ENCODE measurements at regions not wholly inside any gene's neighbourhood (a gene's known extent, or its start where the extent isn't known, plus 50 kb on each side); places are given as distances from the start of the nearest gene placed in this dataset.

DNA sequence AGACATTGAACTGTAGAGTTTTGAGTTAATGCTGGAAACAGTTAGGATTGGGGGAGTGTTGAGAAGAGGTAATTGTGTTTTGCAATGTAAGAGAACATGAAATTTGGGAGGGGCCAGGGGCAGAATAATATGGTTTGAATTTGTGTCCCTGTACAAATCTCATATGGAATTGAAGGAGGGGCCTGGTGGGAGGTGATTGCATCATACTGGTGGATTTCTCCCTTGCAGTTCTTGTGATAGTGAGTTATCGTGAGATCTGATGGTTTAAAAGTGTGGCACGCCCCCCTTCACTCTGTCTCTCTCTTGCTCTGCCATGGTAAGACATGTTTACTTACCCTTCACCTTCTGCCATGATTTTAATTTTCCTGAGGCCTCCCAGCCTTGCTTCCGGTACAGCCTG is 876.0 kb upstream of the FBXO33 start:
- WGBS, 2 donors, result 89% methylated on average over 3 of the region's 3 CpGs
- no peak overlapping the region for H3K4me3 ChIP-seq (replicated peaks in 1 of 3)
- TF ChIP-seq, protein P1, sequence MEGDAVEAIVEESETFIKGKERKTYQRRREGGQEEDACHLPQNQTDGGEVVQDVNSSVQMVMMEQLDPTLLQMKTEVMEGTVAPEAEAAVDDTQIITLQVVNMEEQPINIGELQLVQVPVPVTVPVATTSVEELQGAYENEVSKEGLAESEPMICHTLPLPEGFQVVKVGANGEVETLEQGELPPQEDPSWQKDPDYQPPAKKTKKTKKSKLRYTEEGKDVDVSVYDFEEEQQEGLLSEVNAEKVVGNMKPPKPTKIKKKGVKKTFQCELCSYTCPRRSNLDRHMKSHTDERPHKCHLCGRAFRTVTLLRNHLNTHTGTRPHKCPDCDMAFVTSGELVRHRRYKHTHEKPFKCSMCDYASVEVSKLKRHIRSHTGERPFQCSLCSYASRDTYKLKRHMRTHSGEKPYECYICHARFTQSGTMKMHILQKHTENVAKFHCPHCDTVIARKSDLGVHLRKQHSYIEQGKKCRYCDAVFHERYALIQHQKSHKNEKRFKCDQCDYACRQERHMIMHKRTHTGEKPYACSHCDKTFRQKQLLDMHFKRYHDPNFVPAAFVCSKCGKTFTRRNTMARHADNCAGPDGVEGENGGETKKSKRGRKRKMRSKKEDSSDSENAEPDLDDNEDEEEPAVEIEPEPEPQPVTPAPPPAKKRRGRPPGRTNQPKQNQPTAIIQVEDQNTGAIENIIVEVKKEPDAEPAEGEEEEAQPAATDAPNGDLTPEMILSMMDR (IDR thresholded peaks at IDR 0.05), result no peak
- TF ChIP-seq POLR2A (IDR thresholded peaks at IDR 0.05), result no peak
- H3K4me1 ChIP-seq, result no peaks in the 10 kb centered on the region
- no peak for DNase-seq
- no peaks in the 10 kb centered on the region for H3K9me3 ChIP-seq
- intact Hi-C loops (cut with DNase I), result no loop called here
- H3K36me3 ChIP-seq, result no peaks in the 10 kb centered on the region
- no peak overlapping the region for H3K27ac ChIP-seq
- H3K27me3 ChIP-seq, result no peaks in the 10 kb centered on the region

DNA sequence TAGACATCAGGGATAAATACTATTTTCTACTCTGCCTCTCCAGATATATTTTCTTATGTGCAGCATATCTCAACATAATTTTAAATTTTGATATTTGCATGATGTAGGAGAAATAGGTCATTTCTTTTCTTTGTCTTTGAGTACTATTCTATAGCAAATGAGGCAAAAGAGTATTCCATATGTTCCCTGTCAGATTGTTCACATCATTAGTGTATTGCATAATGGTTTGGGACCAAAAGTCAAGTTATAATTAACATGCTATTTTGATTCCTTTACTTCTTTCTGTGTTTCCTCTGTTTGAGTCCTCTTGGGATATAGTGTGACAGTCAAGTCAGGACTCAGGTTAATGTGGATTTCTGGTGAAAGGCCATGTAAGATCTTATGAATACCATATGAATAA is 864.6 kb upstream of the FBXO33 start:
- no peak overlapping the region for H3K27ac ChIP-seq
- H3K9me3 ChIP-seq, result no peaks in the 10 kb centered on the region
- H3K4me3 ChIP-seq (replicated peaks in 1 of 3), result no peak overlapping the region
- TF ChIP-seq, protein P1 (IDR thresholded peaks at IDR 0.05), result no peak
- no peak for TF ChIP-seq POLR2A (IDR thresholded peaks at IDR 0.05)
- H3K4me1 ChIP-seq, result no peaks in the 10 kb centered on the region
- no peak for DNase-seq
- H3K27me3 ChIP-seq, result no peaks in the 10 kb centered on the region
- intact Hi-C loops (cut with DNase I), result no loop called here
- H3K36me3 ChIP-seq, result no peaks in the 10 kb centered on the region

DNA sequence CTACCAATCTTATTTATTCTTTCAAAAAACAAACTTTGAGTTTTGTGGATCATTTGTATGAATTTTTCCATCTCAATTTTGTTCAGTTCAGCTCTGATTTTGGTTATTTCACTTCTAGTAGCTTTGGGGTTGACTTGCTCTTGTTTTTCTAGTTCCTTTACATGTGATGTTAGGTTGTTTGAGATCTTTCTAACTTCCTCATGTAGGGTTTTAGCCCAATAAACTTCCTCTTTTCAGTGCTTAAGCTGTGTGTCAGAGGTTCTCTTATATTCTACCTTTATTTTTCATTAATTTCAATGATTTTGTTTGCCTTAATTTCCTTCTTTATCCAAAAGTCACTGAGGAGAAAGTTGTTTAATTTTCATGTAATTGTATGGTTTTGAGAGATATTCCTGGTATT is 860.4 kb upstream of the FBXO33 start:
- Histone ChIP-seq H3K27ac (no peak overlapping the region), H3K9me3 (no peaks in the 10 kb centered on the region), H3K4me3 (replicated peaks in 1 of 3) (no peak overlapping the region), H3K36me3 (no peaks in the 10 kb centered on the region), H3K4me1 (no peaks in the 10 kb centered on the region), H3K27me3 (no peaks in the 10 kb centered on the region)
- intact Hi-C loops (cut with DNase I), result no loop called here
- TF ChIP-seq POLR2A (IDR thresholded peaks at IDR 0.05), result no peak
- TF ChIP-seq, protein P1 (IDR thresholded peaks at IDR 0.05), result no peak
- DNase-seq, result no peak

DNA sequence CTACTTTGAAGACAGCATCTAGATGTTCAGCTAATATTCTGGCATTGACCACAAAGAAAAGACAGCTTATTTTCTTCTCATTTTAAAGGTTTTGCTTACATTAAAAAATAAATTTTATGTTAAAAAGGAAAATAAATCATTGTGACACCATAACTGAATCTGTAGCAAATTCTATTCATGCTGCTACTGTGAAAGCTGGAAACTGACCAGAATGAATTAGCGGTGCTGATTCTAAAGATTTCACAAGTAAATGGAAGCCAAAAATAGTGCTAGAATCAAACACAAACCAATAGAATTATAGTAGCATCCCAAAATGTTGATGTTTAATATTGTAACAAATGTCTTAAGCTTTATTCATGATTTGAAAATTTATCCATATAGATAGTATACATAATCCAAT is 850.0 kb upstream of the FBXO33 start:
- DNase-seq, result no peak
- H3K27ac ChIP-seq, result no peak overlapping the region
- H3K27me3 ChIP-seq, result no peaks in the 10 kb centered on the region
- no peak overlapping the region for H3K4me3 ChIP-seq (replicated peaks in 1 of 3)
- TF ChIP-seq, protein P1 (IDR thresholded peaks at IDR 0.05), result no peak
- no peak for TF ChIP-seq POLR2A (IDR thresholded peaks at IDR 0.05)
- H3K4me1 ChIP-seq, result no peaks in the 10 kb centered on the region
- H3K36me3 ChIP-seq, result no peaks in the 10 kb centered on the region
- intact Hi-C loops (cut with DNase I), result no loop called here
- no peaks in the 10 kb centered on the region for H3K9me3 ChIP-seq
- 86 to 91% methylated on average over 1 of the region's 1 CpG for WGBS, 2 donors

DNA sequence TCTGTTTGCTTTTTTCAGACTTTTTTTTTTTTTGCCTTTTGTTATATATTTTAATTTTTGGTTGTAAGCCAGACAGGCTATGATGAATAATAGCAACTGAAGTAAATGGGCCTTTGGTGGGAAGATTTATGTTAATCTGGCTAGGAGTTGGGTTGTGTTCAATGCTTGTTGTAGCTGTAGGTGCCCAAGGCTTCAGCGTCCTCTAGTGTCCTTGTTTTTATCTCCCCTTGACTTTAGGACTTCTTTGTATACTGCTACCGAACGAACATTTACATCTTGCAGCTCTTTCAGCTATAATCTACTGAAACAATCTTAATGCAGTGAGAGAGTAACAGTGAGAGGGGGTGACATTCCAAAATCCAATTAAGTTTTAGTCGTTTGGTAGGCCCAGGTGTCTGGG is 848.4 kb upstream of the FBXO33 start:
- DNase-seq, result no peak
- Histone ChIP-seq H3K4me3 (replicated peaks in 1 of 3) (no peak overlapping the region), H3K9me3 (no peaks in the 10 kb centered on the region), H3K4me1 (no peaks in the 10 kb centered on the region), H3K36me3 (no peaks in the 10 kb centered on the region), H3K27me3 (no peaks in the 10 kb centered on the region), H3K27ac (no peak overlapping the region)
- TF ChIP-seq, protein P1 (IDR thresholded peaks at IDR 0.05), result no peak
- no peak for TF ChIP-seq POLR2A (IDR thresholded peaks at IDR 0.05)
- WGBS, 2 donors, result 71 to 75% methylated on average over 4 of the region's 4 CpGs
- intact Hi-C loops (cut with DNase I), result no loop called here
